K562 (cell line): ENCODE measurements at regions not wholly inside any gene's neighbourhood (a gene's known extent, or its start where the extent isn't known, plus 50 kb on each side); places are given as distances from the start of the nearest gene placed in this dataset.

Experiments
- ATAC-seq: fragments of 200-7000 bp; cut with Tn5 transposase; 3 replicates; pipeline ENCODE4 v1.9.1; 2020; ENCODE audit warnings: moderate library complexity
- BruUV-seq: library from RNA; stranded (reverse); fragments of 400-500 nt; replicated peaks from 2 replicates; lab custom pipeline; 2021; lab: Mats Ljungman, UMichigan
- CTCF ChIA-PET: fragments of 300-600 bp; formaldehyde crosslinking; extraction: SDS; loops from one replicate; lab custom pipeline; 2021; ENCODE audit warnings: low intra/inter-chr PET ratio; lab: Yijun Ruan, JAX
- POLR2A ChIA-PET: fragments of 300-600, 350-650 bp; sonication (Branson Sonifier 250); formaldehyde crosslinking; extraction: SDS; loops from one replicate; lab custom pipeline; 2021; ENCODE audit warnings: antibody characterized with exemption, inconsistent platforms; lab: Yijun Ruan, JAX
- DNase-seq, 4 experiments: peaks; one replicate each; pipeline versions ENCODE4 v3.0.0 to v3.0.0-alpha.2; 2011 to 2018; ENCODE audit warnings: low spot score in 3 of 4, mixed read lengths in 3 of 4; ENCODE audit errors: extremely low read depth in 1 of 4
- FAIRE-seq: peaks from 2 replicates; lab custom pipeline; 2011; peaks lifted over from hg19 to GRCh38; lab: Jason Lieb, UNC
- H2AFZ ChIP-seq: 2 replicates; pipeline ENCODE4 v1.6.0; 2011; ENCODE audit warnings: low read depth, low read length, control low read depth, inconsistent platforms
- H3K27ac ChIP-seq: fragments of 200-600 bp; 3 replicates; pipeline ENCODE4 v1.8.0; 2011; ENCODE audit warnings: low read depth, mild to moderate bottlenecking, control low read depth, inconsistent platforms, low read length, moderate library complexity, mixed read lengths; ENCODE audit errors: extremely low read depth
- H3K27me3 ChIP-seq, 2 experiments: fragments of 300-600 bp in 1 of 2; 2 replicates in 1 of 2; 3 replicates in 1 of 2; pipeline versions ENCODE4 v1.6.0 to v1.8.0; 2011; ENCODE audit warnings: inconsistent platforms in 2 of 2, low read length in 2 of 2, mild to moderate bottlenecking in 1 of 2, mixed read lengths in 1 of 2, moderate library complexity in 1 of 2; ENCODE audit not compliant: control insufficient read depth in 2 of 2, insufficient read depth in 2 of 2
- H3K36me3 ChIP-seq: fragments of 300-600 bp; 3 replicates; pipeline ENCODE4 v1.8.0; 2011; ENCODE audit warnings: mild to moderate bottlenecking, low read length, inconsistent platforms; ENCODE audit not compliant: control insufficient read depth, insufficient read depth
- H3K4me1 ChIP-seq, 2 experiments: fragments of 200-600 bp in 1 of 2; replicated peaks in 1 of 2; 2 replicates in 1 of 2; 3 replicates in 1 of 2; pipeline versions ENCODE4 v1.5.1 to v1.8.0; 2011; ENCODE audit warnings: inconsistent platforms in 2 of 2, low read length in 2 of 2, mild to moderate bottlenecking in 1 of 2, mixed read lengths in 1 of 2, moderate library complexity in 1 of 2; ENCODE audit not compliant: control insufficient read depth in 2 of 2, insufficient read depth in 2 of 2
- H3K4me2 ChIP-seq: 2 replicates; pipeline ENCODE4 v1.6.1; 2011; ENCODE audit warnings: low read length, control low read depth, inconsistent platforms, mixed read lengths; ENCODE audit not compliant: insufficient read depth
- H3K4me3 ChIP-seq: fragments of 200-600 bp; sonication (generic), shearing (Covaris generic); 2 replicates; pipeline ENCODE4 v1.5.1; 2016; ENCODE audit warnings: control low read depth, inconsistent platforms
- H3K79me2 ChIP-seq: fragments of 200-600 bp; 3 replicates; pipeline ENCODE4 v1.8.0; 2011; ENCODE audit warnings: low read length, inconsistent platforms; ENCODE audit not compliant: control insufficient read depth, insufficient read depth
- H3K9ac ChIP-seq, 2 experiments: 2 replicates each; pipeline versions ENCODE4 v1.6.0 to v1.6.1; 2011; ENCODE audit warnings: low read depth in 2 of 2, low read length in 2 of 2, control low read depth in 1 of 2, inconsistent platforms in 1 of 2, mild to moderate bottlenecking in 1 of 2, mixed read lengths in 1 of 2; ENCODE audit not compliant: insufficient read depth in 1 of 2
- H3K9me1 ChIP-seq: one replicate; pipeline ENCODE4 v1.6.0; 2011; ENCODE audit warnings: inconsistent platforms, mild to moderate bottlenecking, low read length, moderate library complexity; ENCODE audit not compliant: control insufficient read depth, insufficient read depth
- H3K9me3 ChIP-seq: replicated peaks from 2 replicates; pipeline ENCODE4 v1.5.1; 2011; ENCODE audit warnings: low read depth, low read length, inconsistent platforms; ENCODE audit not compliant: control insufficient read depth, insufficient read depth
- H4K20me1 ChIP-seq: replicated peaks from 2 replicates; pipeline ENCODE4 v1.6.1; 2011; ENCODE audit warnings: low read length, inconsistent platforms, mixed read lengths; ENCODE audit not compliant: control insufficient read depth, insufficient read depth
- CBFA2T2 ChIP-seq: fragments of 450-650 bp; conservative IDR thresholded peaks from 2 replicates; pipeline ENCODE4 v1.6.1; 2017; ENCODE audit warnings: mild to moderate bottlenecking
- CREBBP ChIP-seq: IDR thresholded peaks from one replicate; pipeline ENCODE4 v1.6.1; 2012; ENCODE audit warnings: low read depth, mild to moderate bottlenecking, control low read depth, inconsistent platforms, low read length
- CTCF ChIP-seq, 3 experiments: IDR thresholded peaks in 2 of 3; conservative IDR thresholded peaks in 1 of 3; 2 replicates each; pipeline ENCODE4 v1.5.1; 2011 to 2012; ENCODE audit warnings: low read length in 3 of 3, mild to moderate bottlenecking in 3 of 3, control low read depth in 2 of 3, improper control_type of control experiment in 1 of 3, inconsistent platforms in 1 of 3, low read depth in 1 of 3, mixed read lengths in 1 of 3, moderate library complexity in 1 of 3; ENCODE audit not compliant: insufficient read depth in 2 of 3
- RAD21 ChIP-seq, 2 experiments: fragments of 250-450 bp in 1 of 2; fragments of 450-650 bp in 1 of 2; sonication (Bioruptor Pico) in 1 of 2; formaldehyde crosslinking in 1 of 2; IDR thresholded peaks in 1 of 2; conservative IDR thresholded peaks in 1 of 2; 2 replicates each; pipeline versions ENCODE4 v1.4.0 to v1.8.0; 2020 to 2022; ENCODE audit warnings: mild to moderate bottlenecking in 2 of 2, moderate library complexity in 1 of 2
- RB1 ChIP-seq: fragments of 450-650 bp; IDR thresholded peaks from 2 replicates; pipeline ENCODE4 v1.6.1; 2017; ENCODE audit warnings: low read depth, mild to moderate bottlenecking
- REST ChIP-seq, 2 experiments: fragments of 450-650 bp; formaldehyde crosslinking in 1 of 2; IDR thresholded peaks; 2 replicates each; pipeline versions ENCODE4 v1.4.0 to v1.6.1; 2014 to 2020; ENCODE audit warnings: mild to moderate bottlenecking in 2 of 2, borderline replicate concordance in 1 of 2, low read depth in 1 of 2
- SMC3 ChIP-seq: conservative IDR thresholded peaks from 2 replicates; pipeline ENCODE4 v1.6.1; 2011; ENCODE audit warnings: low read depth, low read length, improper control_type of control experiment; ENCODE audit not compliant: insufficient read depth
- XRCC5 ChIP-seq: fragments of 200-400 bp; formaldehyde crosslinking; IDR thresholded peaks from 2 replicates; pipeline ENCODE4 v1.6.1; 2017; ENCODE audit warnings: low read depth, mild to moderate bottlenecking, low read length
- WGBS: fragments of 100-300 bp; shearing (Covaris generic); methylation state at CpG from one replicate; pipeline ENCODE4 v1.1.6; 2016; ENCODE audit warnings: low coverage, mixed read lengths; ENCODE audit not compliant: insufficient coverage; ENCODE audit errors: missing lambda C conversion rate; 5-methylcytosine and 5-hydroxymethylcytosine counted together
- in situ Hi-C: fragments of 300-500 bp; cut with MboI; formaldehyde crosslinking; loops from 4 replicates; pipeline ENCODE4 v1.15.0; 2018; ENCODE audit warnings: inconsistent platforms, mixed read lengths
- intact Hi-C: fragments of 100-400 bp; cut with micrococcal nuclease; formaldehyde crosslinking; loops from 2 replicates; pipeline ENCODE4 v1.14.2; 2022

GRCh38 chr11:79493555-79494171, 52.8 kb upstream of the TENM4 start:
- ChIA-PET POLR2A (interaction anchor here (1.1 kb wide), 1 partner anchor 11 kb away, joined by 4 read pairs; no protein-coding TSS in a partner anchor), CTCF (no interaction called here)
- Histone ChIP-seq H2AFZ (no peak overlapping the region), H3K27me3 (no peaks in the 10 kb centered on the region; a peak in 1 of 5 replicates), H3K9ac (no peak overlapping the region), H3K4me3 (no peak overlapping the region), H3K9me1 (peaks cover 3% of the 10 kb centered on the region), H3K79me2 (no peaks in the 10 kb centered on the region), H3K4me1 (no peaks in the 10 kb centered on the region; a peak in 1 of 5 replicates), H4K20me1 (no peaks in the 10 kb centered on the region; the same call in 1 of the 2 replicates), H3K27ac (no peak overlapping the region), H3K36me3 (no peaks in the 10 kb centered on the region), H3K4me2 (no peak overlapping the region), H3K9me3 (no peaks in the 10 kb centered on the region)
- in situ Hi-C loops (no loop called here), intact Hi-C loops (no loop called here)
- no TSS peak for BruUV-seq
- DNase-seq: peak; percentile 66 to 84 (median 78)
- ATAC-seq: peak; percentile 96
- 3% methylated on average over 11 of the region's 11 CpGs for WGBS
- peak; percentile 71 for FAIRE-seq
- TF ChIP-seq SMC3: peak; percentile 57; the same call in 1 of the 2 replicates
- TF ChIP-seq CBFA2T2: no peak
- TF ChIP-seq XRCC5: 0 out of 2 replicates have a peak, but pooled peaks have one; percentile 32
- peak; percentile 49; the same call in 1 of the 2 replicates for TF ChIP-seq REST (IDR thresholded peaks at IDR 0.05; ENCODE audit: borderline replicate concordance)
- TF ChIP-seq REST (CRISPR knock-in tag; IDR thresholded peaks at IDR 0.05; ENCODE audit: low read depth): no peak
- TF ChIP-seq RAD21 (CRISPR knock-in tag; conservative IDR thresholded peaks at IDR 0.05 in 1 of 2, IDR thresholded peaks at IDR 0.05 in 1 of 2): peak; percentile 38 to 55; a peak in 3 of 4 replicates
- peak; percentile 29; the same call in 1 of the 2 replicates for TF ChIP-seq RB1
- peak; percentile 70 to 83 (median 75) for TF ChIP-seq CTCF (IDR thresholded peaks at IDR 0.05 in 2 of 3, conservative IDR thresholded peaks at IDR 0.05 in 1 of 3; ENCODE audit: insufficient read depth in 2 of 3, low read depth in 1 of 3, low read length in 3 of 3)
- no peak for TF ChIP-seq CREBBP
